ENCODE measurements at regions not wholly inside any gene's neighbourhood (a gene's known extent, or its start where the extent isn't known, plus 50 kb on each side); places are given as distances from the start of the nearest gene placed in this dataset.
"Not testable (repeated sequence)": the region's sequence is repeated elsewhere in the genome, so short reads cannot be mapped to it uniquely, and the experiment has no call there.

DNA sequence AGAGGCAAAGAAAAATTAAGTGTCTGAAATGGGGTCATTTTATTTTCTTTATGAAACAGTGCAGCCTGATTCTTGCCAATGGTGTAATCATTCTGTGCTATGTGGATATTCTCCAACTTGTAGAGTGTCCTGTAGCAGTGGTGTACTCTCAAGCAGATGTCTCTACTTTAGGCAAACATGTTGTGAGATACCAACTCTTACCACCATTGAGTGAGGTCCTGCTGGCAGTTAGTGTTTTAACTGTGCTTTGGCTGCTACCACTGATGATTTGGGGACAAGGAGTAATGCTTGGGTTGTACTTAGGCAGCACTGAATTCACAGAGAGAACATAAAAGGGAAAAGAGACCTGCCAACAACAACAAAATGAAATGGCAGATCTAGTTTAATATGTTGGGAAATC, 122.5 kb downstream of the APIP start:
- no peak for DNase-seq

DNA sequence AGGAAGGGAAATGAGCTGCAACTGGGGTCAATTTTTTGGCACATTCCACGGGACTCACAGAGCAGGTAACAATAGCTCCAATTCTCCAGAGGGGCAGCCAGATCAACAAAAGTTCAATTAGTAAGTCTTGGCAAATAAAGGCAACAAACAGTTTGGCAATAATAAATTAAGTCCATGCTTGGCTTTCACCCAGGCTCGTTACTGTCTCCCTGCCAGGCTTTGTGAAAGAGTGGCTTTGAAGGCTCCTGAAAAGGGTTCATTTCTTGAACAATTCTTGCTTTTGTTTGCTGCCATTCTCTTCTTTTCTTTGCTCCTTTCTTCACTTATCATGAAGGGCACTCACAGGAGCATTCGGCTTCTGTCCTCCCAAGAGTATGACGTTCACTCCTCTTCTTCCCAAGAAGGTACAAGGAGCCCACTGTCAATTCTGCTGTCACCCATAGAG, 123.3 kb downstream of the APIP start:
- DNase-seq: no peak

DNA sequence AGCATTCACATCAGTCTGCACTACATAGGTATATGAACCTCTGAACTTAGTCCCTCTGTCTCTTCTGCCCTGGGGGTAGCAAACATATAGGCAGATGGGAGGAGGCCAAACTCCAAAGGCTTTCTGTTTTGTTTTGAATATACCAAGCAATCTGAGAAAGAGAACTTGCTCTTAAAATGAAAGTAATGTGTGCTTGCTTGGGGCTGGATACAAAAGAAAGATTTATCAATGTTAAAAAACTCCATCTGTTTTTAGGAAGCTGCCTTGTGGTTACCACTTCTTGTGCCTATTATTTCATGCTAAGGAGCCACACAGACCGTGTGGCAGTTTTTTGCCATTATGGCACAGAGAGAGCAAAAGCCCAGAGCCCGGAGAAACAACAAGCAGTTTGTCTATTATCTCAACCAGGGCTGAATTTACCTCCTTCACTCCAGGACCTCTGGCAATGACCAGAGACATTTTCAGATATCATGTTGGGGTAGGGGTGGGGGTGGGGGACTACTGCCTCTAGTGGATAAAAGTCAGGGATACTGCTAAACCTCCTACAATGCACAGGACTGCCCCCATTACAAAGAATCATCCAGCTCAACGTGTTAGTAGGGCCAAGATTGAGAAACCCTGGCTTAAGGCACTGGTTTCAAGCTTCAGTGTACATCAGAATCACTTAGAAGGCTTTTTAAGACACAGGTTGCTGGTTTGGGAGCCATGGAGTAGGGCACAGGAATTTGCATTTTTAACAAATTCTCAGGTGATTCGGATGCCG, 124.2 kb downstream of the APIP start:
- no peak for DNase-seq

DNA sequence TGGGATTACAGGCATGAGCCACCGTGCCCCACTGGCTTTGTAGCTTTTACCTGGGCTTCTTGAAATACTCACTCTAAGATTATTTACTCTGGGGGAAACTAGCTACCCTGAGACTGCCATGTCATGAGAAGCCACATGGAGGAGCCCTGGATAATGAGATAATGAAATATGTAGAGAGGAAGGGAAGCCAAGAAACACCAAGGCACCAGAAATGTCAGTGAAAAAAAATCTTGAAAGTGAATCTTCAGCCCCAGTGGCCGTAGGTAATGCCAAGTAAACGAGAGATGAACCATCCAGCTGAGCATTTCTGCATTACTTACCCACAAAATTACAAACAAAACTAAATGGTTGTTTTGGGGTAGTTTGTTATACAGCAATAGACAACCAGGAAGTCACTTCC, 125.6 kb downstream of the APIP start:
- no peak for DNase-seq

DNA sequence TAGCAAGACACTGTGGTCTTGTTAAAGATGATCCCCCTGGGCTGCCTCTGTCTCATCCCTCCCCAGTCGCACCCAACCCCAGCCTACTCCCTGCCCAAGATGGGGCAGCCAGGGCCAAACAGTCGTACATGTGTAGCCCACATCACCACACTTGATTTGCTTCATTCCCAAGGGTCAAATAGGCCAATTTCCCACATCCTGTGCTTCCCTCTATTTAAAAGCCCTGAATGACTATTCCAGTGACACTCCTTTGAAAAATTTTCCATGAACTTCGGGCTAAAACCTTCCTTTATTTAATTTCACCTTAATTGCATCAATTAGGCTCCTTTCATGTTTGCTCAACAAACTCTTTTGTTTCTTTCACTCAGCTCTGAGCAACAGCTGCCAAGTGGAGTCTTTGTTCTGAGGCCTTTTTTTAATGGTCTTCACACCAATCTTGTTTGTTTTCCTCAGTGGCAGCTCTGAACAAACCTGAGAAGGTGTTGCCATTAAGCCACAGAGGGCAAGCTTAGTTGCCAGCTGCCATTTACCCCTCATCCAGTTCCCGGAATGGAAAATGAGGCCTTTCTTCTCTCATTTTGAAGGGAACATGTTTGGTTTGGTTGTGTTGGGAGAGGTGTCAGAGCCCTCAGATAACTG, 126.9 kb downstream of the APIP start:
- no peak for DNase-seq

DNA sequence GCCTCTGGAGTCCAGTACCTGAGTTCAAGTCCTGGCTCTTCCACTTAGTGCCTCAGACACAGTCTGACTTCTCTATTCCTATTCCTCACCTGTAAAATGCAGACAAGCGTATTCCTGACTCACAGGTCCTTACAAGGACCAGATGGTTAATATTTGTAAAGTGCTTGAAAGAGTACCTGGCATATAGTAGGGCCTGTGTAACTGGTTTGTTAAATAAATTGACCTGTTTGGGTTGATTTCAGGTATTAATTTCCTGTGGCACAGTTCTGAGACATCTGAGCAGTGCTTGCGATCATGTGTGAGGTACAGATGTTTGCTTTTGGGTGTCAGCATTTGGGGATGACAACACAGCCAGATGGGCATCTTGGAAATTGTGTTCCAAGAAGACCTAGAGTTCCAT, 127.5 kb downstream of the APIP start:
- no peak for DNase-seq

DNA sequence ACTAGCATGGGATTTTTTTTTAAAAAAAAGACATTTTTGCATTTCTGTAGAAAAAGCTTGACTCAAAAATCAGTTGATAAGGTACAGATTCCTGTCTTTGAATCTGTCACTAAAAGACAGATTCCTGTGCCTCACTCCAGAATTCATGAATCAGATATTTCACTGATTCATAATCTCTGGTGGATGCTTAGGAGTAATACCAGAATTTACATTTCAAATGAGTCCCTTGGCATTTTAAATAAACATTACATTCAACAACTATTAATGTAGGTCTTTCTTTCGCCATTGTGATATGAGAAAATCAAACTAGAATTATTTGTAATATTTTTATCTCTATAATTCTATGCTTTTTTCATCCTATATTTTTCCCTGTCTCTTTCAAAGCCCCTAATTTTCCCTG, 128.3 kb downstream of the APIP start:
- DNase-seq: no peak

DNA sequence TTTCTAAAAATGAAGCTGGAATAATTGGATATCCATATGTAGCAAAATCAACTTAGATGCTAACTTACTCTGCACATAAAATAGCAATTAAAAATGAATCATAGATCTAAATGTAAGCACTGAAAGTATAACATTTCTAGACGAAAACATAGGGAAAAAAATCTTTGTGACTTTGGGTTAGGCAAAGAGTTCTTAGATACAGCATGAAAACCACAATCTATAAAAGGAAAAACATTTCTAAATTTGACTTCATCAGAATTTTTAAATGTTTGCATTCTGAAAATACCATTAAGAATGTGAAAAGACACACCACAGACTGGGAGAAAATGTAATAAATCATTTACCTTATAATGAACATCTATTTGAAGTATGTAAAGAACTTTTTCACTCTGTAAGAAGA, 128.8 kb downstream of the APIP start:
- DNase-seq: no peak

DNA sequence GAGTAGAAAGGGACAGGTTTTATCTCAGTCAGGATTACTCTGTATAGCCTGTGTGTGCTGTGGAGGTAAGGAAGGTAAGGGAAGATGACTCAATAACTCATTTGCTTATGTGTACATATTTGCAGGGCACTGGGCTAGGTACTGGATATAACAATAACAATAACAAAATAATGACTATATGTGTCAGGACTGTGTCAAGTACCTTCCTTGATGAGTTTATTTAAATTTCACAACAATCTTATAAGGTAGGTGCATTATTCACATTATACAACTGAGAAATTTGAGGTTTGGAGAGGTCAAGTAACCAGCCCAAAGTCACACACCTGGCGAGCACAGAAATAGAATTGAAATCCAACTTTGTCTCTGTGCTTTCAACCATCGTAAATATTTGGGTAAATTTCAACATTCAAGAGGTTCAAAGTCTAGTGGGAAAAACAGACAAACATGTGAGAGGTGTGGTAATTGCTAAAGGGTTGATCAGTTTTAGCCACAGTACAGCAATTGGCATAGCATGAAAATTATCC, 131.8 kb downstream of the APIP start:
- DNase-seq: no peak

DNA sequence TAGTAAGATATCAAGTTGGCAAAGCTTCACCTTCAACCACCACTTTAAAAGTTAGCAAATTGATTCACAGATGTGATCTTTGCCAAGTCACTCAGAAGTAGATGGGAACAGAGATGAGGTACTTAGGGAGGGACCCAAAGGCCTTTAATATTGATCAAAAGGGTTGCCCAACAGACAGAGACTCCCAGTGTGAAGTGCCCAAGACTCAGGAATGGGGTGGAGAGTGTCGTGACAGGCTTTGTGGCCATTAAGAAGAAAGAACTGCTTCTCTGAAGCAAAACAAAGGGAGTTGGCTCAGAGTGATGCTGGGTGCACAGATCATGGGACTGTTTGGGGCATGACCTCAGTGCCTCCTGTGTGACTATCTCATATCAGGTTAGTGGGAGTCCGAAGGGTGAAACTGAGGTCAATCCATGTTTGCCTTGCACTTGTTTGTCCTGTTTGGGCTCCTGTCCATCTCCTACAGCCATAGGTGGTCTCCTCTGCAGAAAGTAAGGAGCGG, 132.3 kb downstream of the APIP start:
- no peak for DNase-seq

DNA sequence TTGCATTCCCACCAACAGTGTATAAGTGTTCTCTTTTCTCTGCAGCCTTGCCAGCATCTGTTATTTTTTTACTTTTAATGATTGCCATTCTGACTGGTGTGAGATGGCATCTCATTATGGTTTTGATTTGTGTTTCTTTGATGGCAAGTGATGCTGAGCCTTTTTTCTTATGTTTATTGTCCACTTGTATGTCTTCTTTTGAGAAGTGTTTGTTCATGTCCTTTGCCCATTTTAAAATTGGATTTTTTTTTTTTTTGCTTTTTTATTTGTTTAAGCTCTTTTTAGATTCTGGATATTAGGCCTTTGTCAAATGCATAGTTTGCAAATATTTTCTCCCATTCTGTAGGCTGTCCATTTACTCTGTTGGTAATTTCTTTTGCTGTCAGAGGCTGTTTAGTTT, 134.4 kb downstream of the APIP start:
- not testable (repeated sequence) for DNase-seq

DNA sequence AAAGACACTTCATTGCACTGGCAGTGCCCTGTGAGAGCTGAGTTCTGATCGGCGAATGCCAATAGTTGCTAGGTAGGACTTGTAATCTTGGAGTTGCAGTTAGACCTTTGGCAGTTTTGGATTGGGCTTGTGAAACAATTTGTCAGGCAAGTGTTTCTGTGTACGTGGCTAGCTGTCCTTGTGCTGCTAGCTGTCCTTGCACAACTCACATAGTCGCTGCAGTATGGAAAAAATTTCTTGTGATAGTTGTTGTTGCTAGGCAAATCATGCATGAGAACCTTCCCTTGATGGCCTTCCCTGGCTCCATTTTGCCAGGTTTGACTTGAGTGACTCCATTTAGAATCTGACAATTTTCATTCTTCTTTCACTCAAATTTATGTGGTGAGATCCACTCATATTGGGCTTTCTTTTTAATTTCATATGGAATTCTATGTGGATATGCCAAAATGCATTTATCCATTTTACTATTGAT, 140.7 kb downstream of the APIP start:
- DNase-seq: no peak

DNA sequence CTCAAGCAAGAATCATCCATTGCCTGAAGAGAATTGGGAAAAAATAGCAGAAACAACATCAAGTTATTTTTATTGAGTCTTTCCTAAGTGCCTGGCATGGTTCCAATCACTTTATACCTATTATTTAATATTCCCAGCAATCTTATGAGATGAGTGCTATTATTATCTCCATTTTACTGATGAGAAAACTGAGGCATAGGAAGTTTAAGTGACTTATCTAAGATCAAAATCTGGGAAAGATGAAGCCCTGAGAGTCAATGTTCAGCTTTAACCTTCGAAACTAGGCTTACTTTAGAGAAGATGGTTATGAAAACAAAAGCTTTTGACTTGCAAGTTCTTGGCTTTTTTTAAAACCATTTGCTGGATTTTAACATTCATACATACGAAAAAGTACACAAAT, 141.6 kb downstream of the APIP start:
- DNase-seq: no peak

DNA sequence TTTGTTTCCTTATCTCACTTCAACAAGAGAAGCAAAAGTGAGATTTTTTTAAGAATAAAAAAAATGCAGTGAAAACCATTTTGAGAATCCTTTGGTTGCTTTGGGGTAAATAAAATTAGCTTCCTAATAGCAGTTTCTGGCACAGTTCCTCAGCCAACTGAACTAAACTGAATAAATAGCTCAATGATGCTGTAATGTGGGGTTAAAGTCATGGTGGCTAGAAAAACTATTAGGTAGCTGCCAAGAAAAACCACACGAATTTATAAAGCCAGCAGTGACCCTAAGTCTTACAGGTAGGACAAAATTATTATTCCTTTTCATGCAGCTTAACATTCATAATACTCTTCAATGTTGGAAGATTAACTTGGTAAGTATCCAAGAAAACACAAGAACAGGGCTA, 142.4 kb downstream of the APIP start:
- no peak for DNase-seq

DNA sequence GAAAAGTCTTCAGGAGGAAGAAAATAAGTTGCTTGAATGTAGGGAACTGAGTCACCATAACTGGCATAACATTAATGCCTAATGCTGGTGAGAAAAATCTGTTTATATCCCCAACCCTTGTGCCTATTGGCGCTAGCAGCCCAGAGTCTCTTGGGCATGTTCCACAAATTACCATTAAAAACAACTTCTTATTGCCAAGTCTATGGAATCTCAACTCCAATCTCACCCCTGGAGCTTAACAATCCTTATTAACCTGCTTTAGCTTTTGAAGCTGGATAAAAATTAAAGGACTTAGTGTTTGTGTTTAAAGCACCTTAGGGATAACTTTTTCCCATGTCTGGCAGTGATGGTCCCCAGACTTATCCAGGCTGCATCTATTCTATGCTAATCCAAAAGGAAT, 143.0 kb downstream of the APIP start:
- DNase-seq: no peak

DNA sequence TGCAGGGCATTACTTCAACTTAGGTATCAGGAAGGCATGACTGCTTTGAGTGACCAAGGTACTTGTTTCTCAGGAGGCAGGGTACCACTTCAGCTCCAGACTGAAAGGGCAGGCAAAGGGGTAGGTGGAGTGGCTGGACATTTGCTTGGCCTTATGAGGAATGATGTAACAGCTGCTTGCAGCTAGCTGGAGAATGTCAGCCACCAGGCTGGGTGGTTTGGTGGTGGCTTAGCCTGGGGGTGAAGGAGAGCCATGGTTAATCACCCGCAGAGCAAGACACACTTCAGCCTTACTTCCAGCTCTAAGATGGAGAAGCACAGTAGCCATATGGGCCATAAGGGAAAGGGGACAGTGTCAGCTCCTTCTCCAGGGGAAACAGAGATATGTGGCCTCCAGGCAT, 146.1 kb downstream of the APIP start:
- no peak for DNase-seq

DNA sequence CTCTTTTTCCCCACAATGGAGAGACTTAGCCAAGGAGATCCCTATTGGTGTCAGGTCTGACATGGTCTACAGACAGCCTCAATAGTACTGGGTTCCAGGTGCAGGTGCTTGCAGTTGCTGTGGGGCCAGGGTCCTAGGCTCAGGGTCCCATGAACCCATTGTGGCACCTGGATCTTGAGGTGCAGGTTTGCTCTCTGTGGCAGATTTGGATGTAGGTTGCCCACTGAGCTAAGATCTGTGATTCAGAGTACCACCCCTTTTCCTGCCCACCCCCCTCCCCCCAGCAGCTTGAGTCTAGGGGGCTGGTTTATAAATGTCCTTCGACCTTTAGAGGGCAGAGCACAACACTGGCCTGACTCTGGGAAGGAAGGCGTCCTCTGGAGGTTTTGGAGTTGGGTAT, 147.0 kb downstream of the APIP start:
- no peak for DNase-seq

DNA sequence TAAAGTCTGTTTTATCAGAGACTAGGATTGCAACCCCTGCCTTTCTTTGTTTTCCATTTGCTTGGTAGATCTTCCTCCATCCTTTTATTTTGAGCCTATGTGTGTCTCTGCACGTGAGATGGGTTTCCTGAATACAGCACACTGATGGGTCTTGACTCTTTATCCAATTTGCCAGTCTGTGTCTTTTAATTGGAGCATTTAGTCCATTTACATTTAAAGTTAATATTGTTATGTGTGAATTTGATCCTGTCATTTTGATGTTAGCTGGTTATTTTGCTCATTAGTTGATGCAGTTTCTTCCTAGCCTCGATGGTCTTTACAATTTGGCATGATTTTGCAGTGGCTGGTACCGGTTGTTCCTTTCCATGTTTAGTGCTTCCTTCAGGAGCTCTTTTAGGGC, 141.7 kb downstream of the EHF start:
- DNase-seq: not testable (repeated sequence)

DNA sequence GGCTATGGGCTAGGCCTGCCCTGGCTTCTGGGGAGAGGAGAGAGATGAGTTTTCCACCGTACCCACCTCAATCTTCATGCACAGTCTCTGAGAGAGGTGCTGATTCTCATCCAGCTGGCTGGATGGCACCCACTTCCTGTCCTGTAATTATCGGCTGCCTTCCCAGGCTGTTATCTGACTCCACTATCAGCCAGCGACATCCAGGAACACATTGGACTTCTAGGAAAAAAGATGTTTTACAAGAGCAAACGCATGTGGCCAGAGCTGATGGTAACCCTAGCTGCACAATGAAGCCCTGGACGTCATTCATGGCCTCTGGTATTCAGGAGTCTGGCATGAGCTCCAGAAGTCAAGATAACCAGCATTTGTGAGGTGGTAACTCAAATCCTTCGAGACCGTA, 137.4 kb downstream of the EHF start:
- DNase-seq: no peak

DNA sequence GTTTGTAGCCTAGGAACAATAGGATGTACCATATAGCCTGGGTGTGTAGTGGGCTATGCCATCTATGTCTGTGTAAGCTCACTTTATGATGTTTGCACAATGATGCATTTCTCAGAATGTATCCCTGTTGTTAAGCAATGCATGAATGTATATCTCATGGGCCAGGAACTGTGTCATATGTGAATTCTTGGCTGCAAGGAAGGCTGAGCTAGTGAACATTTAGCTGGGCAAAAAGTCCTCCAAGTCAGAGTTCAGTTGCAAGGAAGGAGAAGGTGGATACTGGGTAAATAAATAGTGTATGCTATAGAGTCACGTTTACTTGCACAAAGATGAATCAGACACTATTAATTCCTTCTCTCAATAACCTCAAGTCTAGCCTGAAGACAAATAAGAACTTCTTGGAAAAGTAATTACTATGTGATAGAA, 136.1 kb downstream of the EHF start:
- no peak for DNase-seq

DNA sequence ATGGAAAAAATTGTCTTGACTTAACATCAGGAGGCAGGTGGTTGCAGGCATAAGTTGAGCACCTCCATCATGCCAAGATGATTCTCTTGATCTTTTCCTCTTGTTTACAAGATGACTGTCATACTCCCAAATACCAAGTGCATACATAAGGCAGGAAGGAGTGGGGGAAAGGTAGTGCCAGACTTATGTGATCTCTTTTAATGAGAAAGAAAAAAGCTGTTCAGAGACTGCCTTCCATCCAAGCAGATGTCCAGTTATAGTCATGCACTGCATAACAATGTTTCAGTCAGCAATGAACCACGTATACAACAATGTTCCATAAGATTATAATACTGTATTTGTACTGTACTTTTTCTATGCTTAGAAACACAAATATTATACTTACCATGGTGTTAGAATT, 135.7 kb downstream of the EHF start:
- DNase-seq: no peak

DNA sequence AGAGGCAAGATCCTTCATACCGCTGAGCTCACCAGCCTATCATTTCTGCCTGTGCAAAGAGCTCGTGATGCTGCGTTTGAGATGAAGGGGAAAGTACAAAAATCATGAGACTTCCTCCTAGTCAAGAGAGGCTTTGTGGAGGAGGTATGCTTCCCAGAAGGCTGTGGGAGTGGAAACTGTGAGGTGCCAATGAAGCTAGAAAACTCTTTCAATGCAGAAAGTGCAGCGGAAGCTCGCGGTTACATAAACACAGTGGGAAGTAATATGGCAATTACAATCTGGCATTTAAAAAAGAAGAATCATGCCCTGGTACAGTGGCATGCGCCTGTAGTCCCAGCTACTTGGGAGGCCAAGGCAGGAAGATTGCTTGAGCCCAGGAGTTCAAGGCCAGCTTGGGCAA, 134.8 kb downstream of the EHF start:
- no peak for DNase-seq

DNA sequence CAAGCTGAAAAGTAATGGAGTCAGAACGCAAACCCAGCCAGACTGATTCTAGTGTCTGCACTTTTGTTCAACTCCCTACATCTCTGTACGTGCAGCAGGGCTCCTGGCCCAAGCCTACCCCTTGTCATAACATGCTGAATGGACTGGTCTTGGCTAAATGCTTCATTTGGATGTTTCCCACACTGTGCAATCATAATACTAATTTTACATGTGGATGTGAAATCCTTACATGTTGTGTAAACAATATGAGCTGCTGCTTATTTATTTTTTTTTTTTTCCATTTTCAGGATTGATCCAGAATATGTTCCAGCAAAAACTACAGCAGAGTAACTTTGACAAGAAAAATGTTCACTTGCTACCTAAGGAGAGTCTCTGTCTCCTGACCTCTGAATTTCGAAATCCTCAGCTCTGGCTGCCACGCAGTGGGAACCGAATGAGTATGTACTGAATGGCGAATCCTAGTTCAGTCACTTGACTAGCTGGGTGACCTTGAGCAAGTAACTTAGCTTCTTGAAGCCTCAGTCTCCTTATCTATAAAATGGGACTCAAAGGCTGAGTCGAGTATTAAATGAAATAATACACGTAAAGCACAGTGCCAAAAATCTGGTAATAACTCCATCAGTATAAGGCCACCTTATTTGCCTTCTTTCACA, 133.4 kb downstream of the EHF start:
- no peak for DNase-seq

Data from NCI-H510A (cell line).